Daoy (cell line): ENCODE measurements at regions not wholly inside any gene's neighbourhood (a gene's known extent, or its start where the extent isn't known, plus 50 kb on each side); places are given as distances from the start of the nearest gene placed in this dataset.
"Not testable (repeated sequence)": the region's sequence is repeated elsewhere in the genome, so short reads cannot be mapped to it uniquely, and the experiment has no call there.

Experiments used
- DNase-seq: peaks from one replicate; pipeline ENCODE4 v3.0.0-alpha.2; 2015; ENCODE audit warnings: low read depth

- not testable (repeated sequence) for DNase-seq
Measured at GRCh38 chr2:89296820-89297398, 605.4 kb downstream of the RPIA start.

- not testable (repeated sequence) for DNase-seq
Measured at GRCh38 chr2:89299196-89299595, 607.7 kb downstream of the RPIA start.

GRCh38 chr2:89305623-89306022 is 614.1 kb downstream of the RPIA start:
- DNase-seq = peak; percentile 3

DNA sequence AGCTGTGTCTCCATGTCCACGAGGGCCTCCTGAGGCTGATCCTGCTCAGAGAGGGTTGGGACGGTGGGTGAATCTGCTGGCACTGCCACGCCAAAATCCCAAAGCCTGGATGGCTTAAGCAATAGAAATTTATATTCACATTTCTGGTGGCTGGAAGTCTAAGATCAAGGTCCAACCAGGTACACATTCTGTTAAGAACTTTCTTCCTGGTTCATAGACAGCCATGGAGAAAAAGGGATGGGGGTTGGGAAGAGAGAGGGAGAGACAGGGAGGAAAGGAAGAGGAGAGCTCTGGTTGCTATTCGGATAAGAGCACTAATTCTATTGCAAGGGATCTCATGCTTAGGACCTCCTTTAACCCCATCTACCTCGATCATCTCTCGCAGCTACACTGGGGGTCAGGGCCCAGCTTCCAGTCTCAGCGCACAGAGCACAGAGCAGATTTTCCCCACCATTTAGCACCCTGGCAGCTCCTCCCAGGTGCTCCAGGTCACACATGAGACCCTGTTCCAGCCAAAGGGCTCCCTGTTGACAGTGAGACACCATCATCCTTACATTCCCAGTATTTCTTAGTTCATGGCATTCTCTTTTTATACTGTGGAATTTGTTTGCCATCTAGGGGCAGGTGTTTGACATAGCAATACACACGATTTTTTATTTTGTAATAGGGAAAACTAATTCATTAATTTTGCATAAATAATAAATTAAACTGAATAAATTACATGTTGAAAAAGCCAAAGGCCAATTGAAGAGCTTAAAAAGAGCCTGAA is 615.6 kb downstream of the RPIA start:
- DNase-seq = not testable (repeated sequence)

- DNase-seq = not testable (repeated sequence)
Measured at GRCh38 chr2:89318990-89319389, 627.5 kb downstream of the RPIA start.

GRCh38 chr2:89325894-89326293 is 634.4 kb downstream of the RPIA start:
- DNase-seq = not testable (repeated sequence)

GRCh38 chr2:89326455-89326854 is 635.0 kb downstream of the RPIA start:
- DNase-seq = peak; percentile 19

DNA sequence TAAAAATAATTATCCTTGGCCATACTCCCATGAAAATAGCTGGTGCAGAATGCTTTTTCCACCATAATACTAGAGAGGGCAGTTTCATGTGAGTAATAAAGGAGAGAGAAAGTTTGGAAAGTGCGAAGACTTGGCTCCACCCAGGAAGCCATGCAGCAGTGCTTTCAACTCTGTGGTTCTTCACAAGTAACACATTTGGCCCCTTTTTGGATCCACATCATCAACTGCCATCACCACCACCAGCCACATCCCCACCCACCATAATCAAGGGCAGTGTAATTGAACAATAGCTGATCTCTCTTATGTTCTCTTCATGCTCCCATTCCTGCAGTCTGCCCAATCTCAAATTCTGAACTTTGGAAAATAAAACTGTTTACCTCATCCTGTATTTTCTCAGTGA is 637.3 kb downstream of the RPIA start:
- not testable (repeated sequence) for DNase-seq
